WTC11 (cell line): ENCODE measurements at regions not wholly inside any gene's neighbourhood (a gene's known extent, or its start where the extent isn't known, plus 50 kb on each side); places are given as distances from the start of the nearest gene placed in this dataset.

Source experiments
- ATAC-seq: fragments of 200-7000 bp; cut with Tn5 transposase; 2 replicates; pipeline ENCODE4 v1.10.0; 2021; ENCODE audit warnings: mild to moderate bottlenecking, moderate library complexity
- CTCF ChIA-PET: fragments of 300-600 bp; sonication (Branson Sonifier 250); formaldehyde crosslinking; loops from one replicate; lab custom pipeline; 2021; ENCODE audit warnings: antibody characterized with exemption; lab: Charles Lee
- POLR2A ChIA-PET: fragments of 350-600 bp; sonication (Branson Sonifier 250); formaldehyde crosslinking; loops from one replicate; lab custom pipeline; 2021; ENCODE audit warnings: antibody characterized with exemption; lab: Charles Lee
- DNase-seq: peaks from one replicate; pipeline ENCODE4 v3.0.0; 2021; ENCODE audit warnings: low spot score
- H3K27ac Mint-ChIP-seq: 2 replicates; pipeline ENCODE4 v1.8.0; 2021; ENCODE audit warnings: mixed read lengths
- H3K27me3 Mint-ChIP-seq: 2 replicates; pipeline ENCODE4 v1.8.0; 2021; ENCODE audit warnings: low read depth, mild to moderate bottlenecking, moderate library complexity, mixed read lengths
- H3K36me3 Mint-ChIP-seq: 2 replicates; pipeline ENCODE4 v1.8.0; 2021; ENCODE audit warnings: mixed read lengths
- H3K4me1 Mint-ChIP-seq: 2 replicates; pipeline ENCODE4 v1.8.0; 2022; ENCODE audit warnings: mixed read lengths
- H3K4me3 Mint-ChIP-seq: 2 replicates; pipeline ENCODE4 v1.8.0; 2021; ENCODE audit warnings: mild to moderate bottlenecking, moderate library complexity, mixed read lengths
- H3K9me3 Mint-ChIP-seq: 2 replicates; pipeline ENCODE4 v1.8.0; 2021; ENCODE audit warnings: mixed read lengths
- ATF1 ChIP-seq: sonication (generic); formaldehyde crosslinking; IDR thresholded peaks from 2 replicates; pipeline ENCODE4 v1.8.1; 2023; ENCODE audit warnings: mild to moderate bottlenecking, moderate library complexity, missing genetic modification reagents
- CBFB ChIP-seq: sonication (generic); formaldehyde crosslinking; IDR thresholded peaks from 2 replicates; pipeline ENCODE4 v1.8.1; 2022; ENCODE audit warnings: mild to moderate bottlenecking, low read depth, missing genetic modification reagents
- CDX4 ChIP-seq: fragments of 250-450 bp; sonication (Bioruptor Pico); IDR thresholded peaks from 2 replicates; pipeline ENCODE4 v1.9.0; 2021; ENCODE audit warnings: moderate library complexity, mild to moderate bottlenecking, inconsistent platforms, borderline replicate concordance
- CREB1 ChIP-seq: sonication (generic); formaldehyde crosslinking; IDR thresholded peaks from 2 replicates; pipeline ENCODE4 v1.8.0; 2023; ENCODE audit warnings: mild to moderate bottlenecking, missing genetic modification reagents
- ELF4 ChIP-seq: sonication (generic); formaldehyde crosslinking; IDR thresholded peaks from 2 replicates; pipeline ENCODE4 v1.8.1; 2022; ENCODE audit warnings: low read depth, mild to moderate bottlenecking, moderate library complexity, missing genetic modification reagents
- ERG ChIP-seq: fragments of 250-450 bp; sonication (Bioruptor Pico); IDR thresholded peaks from 2 replicates; pipeline ENCODE4 v1.8.0; 2021; ENCODE audit warnings: mild to moderate bottlenecking
- ETV6 ChIP-seq: sonication (generic); formaldehyde crosslinking; IDR thresholded peaks from 2 replicates; pipeline ENCODE4 v1.8.1; 2022; ENCODE audit warnings: mild to moderate bottlenecking, missing genetic modification reagents
- FOXP4 ChIP-seq: sonication (generic); formaldehyde crosslinking; IDR thresholded peaks from 2 replicates; pipeline ENCODE4 v1.8.0; 2022; ENCODE audit warnings: mild to moderate bottlenecking, missing genetic modification reagents
- GTF2I ChIP-seq: fragments of 250-450 bp; sonication (Bioruptor Pico); conservative IDR thresholded peaks from 2 replicates; pipeline ENCODE4 v1.4.0; 2021; ENCODE audit warnings: mild to moderate bottlenecking
- HMGXB4 ChIP-seq: sonication (generic); formaldehyde crosslinking; IDR thresholded peaks from 2 replicates; pipeline ENCODE4 v1.8.1; 2023; ENCODE audit warnings: mild to moderate bottlenecking, moderate library complexity, missing genetic modification reagents
- MAX ChIP-seq: sonication (generic); formaldehyde crosslinking; IDR thresholded peaks from 2 replicates; pipeline ENCODE4 v1.8.0; 2022; ENCODE audit warnings: mild to moderate bottlenecking, missing genetic modification reagents
- NFYB ChIP-seq: sonication (generic); formaldehyde crosslinking; conservative IDR thresholded peaks from 2 replicates; pipeline ENCODE4 v1.8.0; 2022; ENCODE audit warnings: low read depth, missing genetic modification reagents
- NR1H2 ChIP-seq: sonication (generic); formaldehyde crosslinking; IDR thresholded peaks from 2 replicates; pipeline ENCODE4 v1.9.0; 2021; ENCODE audit warnings: mild to moderate bottlenecking, moderate library complexity, missing genetic modification reagents
- PREB ChIP-seq: sonication (generic); formaldehyde crosslinking; IDR thresholded peaks from 2 replicates; pipeline ENCODE4 v1.8.1; 2022; ENCODE audit warnings: mild to moderate bottlenecking, missing genetic modification reagents, moderate library complexity, borderline replicate concordance
- RELA ChIP-seq: sonication (generic); formaldehyde crosslinking; IDR thresholded peaks from 2 replicates; pipeline ENCODE4 v1.8.1; 2022; ENCODE audit warnings: missing genetic modification reagents, mild to moderate bottlenecking, borderline replicate concordance
- USF2 ChIP-seq: sonication (generic); formaldehyde crosslinking; IDR thresholded peaks from 2 replicates; pipeline ENCODE4 v1.8.1; 2023; ENCODE audit warnings: mild to moderate bottlenecking, missing genetic modification reagents, moderate library complexity
- ZBTB21 ChIP-seq: sonication (generic); formaldehyde crosslinking; IDR thresholded peaks from 2 replicates; pipeline ENCODE4 v1.8.1; 2023; ENCODE audit warnings: mild to moderate bottlenecking, missing genetic modification reagents, borderline replicate concordance
- ZMAT4 ChIP-seq: fragments of 250-450 bp; sonication (Bioruptor Pico); IDR thresholded peaks from 2 replicates; pipeline ENCODE4 v1.9.0; 2021; ENCODE audit warnings: mild to moderate bottlenecking
- ZNF121 ChIP-seq: sonication (generic); formaldehyde crosslinking; IDR thresholded peaks from 2 replicates; pipeline ENCODE4 v1.8.0; 2023; ENCODE audit warnings: missing genetic modification reagents
- ZNF232 ChIP-seq: sonication (generic); formaldehyde crosslinking; IDR thresholded peaks from 2 replicates; pipeline ENCODE4 v1.8.0; 2022; ENCODE audit warnings: mild to moderate bottlenecking, missing genetic modification reagents
- ZNF396 ChIP-seq: fragments of 250-450 bp; sonication (Bioruptor Pico); IDR thresholded peaks from 2 replicates; pipeline ENCODE4 v1.8.0; 2021; ENCODE audit warnings: mild to moderate bottlenecking, moderate library complexity, borderline replicate concordance

GRCh38 chr5:54831233-54831632 lies 154.2 kb downstream of the ESM1 start:
- Mint-ChIP-seq H3K27me3 (no peaks in the 10 kb centered on the region; the same call in 1 of the 2 replicates), H3K4me1 (no peaks in the 10 kb centered on the region), H3K36me3 (no peaks in the 10 kb centered on the region), H3K27ac (no peak overlapping the region), H3K9me3 (peaks cover 5% of the 10 kb centered on the region; the same call in 1 of the 2 replicates), H3K4me3 (no peak overlapping the region)
- ATAC-seq (no peak), DNase-seq (no peak)
- TF ChIP-seq GTF2I = no peak
- no peak for TF ChIP-seq CDX4 (CRISPR knock-in tag)
- no peak for TF ChIP-seq ZNF396 (CRISPR knock-in tag)
- no peak for TF ChIP-seq NFYB (CRISPR knock-in tag)
- TF ChIP-seq USF2 (CRISPR knock-in tag) = no peak
- TF ChIP-seq MAX (CRISPR knock-in tag) = no peak
- TF ChIP-seq ERG (CRISPR knock-in tag) = no peak
- TF ChIP-seq ETV6 = no peak
- TF ChIP-seq HMGXB4 (CRISPR knock-in tag) = no peak
- no peak for TF ChIP-seq CBFB (CRISPR knock-in tag)
- ChIA-PET CTCF (no interaction called here), POLR2A (no interaction called here)

GRCh38 chr5:54829676-54830535 lies 155.5 kb downstream of the ESM1 start:
- Mint-ChIP-seq H3K36me3 (no peaks in the 10 kb centered on the region), H3K4me1 (no peaks in the 10 kb centered on the region), H3K9me3 (peaks cover 5% of the 10 kb centered on the region; the same call in 1 of the 2 replicates), H3K27ac (no peak overlapping the region), H3K4me3 (no peak overlapping the region), H3K27me3 (no peaks in the 10 kb centered on the region; the same call in 1 of the 2 replicates)
- ATAC-seq (no peak), DNase-seq (no peak)
- POLR2A ChIA-PET = no interaction called here
- CTCF ChIA-PET = interaction anchor here (0.9 kb wide), 1 partner anchor 15 kb away, joined by 3 read pairs; no protein-coding TSS in a partner anchor
- TF ChIP-seq PREB = no peak
- TF ChIP-seq ZMAT4 (CRISPR knock-in tag) = no peak
- no peak for TF ChIP-seq FOXP4 (CRISPR knock-in tag)
- TF ChIP-seq ZNF121 (CRISPR knock-in tag) = no peak
- no peak for TF ChIP-seq CREB1
- no peak for TF ChIP-seq RELA (CRISPR knock-in tag)
- TF ChIP-seq ZBTB21 (CRISPR knock-in tag) = no peak
- no peak for TF ChIP-seq GTF2I
- no peak for TF ChIP-seq ZNF232
- TF ChIP-seq ATF1 (CRISPR knock-in tag) = no peak
- TF ChIP-seq ELF4 (CRISPR knock-in tag) = no peak
- TF ChIP-seq NR1H2 (CRISPR knock-in tag) = no peak
- TF ChIP-seq ERG (CRISPR knock-in tag) = no peak
- TF ChIP-seq HMGXB4 (CRISPR knock-in tag) = no peak
